SKM-1 (cell line): ENCODE measurements at regions not wholly inside any gene's neighbourhood (a gene's known extent, or its start where the extent isn't known, plus 50 kb on each side); places are given as distances from the start of the nearest gene placed in this dataset.
"Not testable (repeated sequence)": the region's sequence is repeated elsewhere in the genome, so short reads cannot be mapped to it uniquely, and the experiment has no call there.

Experiments
- DNase-seq: peaks from one replicate; lab custom pipeline; 2025; ENCODE audit not compliant: unreplicated experiment; lab: John Stamatoyannopoulos, UW

DNA sequence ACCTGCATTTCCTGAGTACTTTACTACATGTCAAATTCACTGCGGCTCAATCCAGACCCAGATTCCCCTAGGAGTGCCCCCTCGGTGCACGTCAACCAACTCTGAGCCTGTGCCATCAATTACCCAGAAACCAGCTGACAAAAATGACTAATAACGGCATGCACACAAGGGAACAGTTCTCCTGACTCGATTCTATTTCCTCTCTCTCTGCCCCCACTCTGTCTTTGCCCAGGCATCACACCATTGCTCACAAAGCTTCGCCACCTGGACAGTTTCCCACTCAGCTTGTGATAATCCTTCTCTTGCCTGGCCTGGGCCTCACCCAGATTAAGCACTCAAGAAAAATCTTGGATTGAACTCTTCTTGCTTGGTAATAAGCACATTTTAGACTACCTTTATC, 115.3 kb upstream of the NDUFV2 start:
- no peak for DNase-seq

DNA sequence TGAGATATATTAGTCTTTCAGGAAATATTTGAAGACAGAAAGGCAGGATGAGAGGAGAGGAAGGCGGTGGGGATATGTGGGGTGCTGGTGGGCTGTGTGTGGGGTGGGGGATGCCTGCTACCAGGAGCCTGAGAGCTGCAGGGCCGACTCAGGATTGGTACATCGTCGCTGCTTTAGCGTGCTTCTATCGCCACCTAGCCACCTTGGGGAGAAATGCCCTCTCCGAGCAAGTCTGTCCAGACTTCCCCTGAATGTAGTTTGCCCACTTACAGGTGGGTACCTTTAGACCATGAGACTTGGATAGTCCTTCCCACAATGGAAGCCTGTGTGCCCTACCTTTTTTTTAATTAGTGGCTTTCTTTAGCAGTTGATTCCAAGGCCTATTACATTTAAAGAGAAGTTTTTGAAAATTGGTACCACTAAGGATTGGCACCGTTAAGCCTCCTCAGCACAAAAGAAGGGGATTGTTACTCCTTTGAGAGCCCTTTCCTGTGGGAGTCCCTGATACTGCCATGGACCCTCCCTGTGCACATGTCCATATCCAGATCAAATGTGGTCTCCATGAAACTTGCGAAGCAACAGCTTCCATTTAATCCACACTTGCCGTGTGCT, 114.1 kb upstream of the NDUFV2 start:
- peak; percentile 51 for DNase-seq

DNA sequence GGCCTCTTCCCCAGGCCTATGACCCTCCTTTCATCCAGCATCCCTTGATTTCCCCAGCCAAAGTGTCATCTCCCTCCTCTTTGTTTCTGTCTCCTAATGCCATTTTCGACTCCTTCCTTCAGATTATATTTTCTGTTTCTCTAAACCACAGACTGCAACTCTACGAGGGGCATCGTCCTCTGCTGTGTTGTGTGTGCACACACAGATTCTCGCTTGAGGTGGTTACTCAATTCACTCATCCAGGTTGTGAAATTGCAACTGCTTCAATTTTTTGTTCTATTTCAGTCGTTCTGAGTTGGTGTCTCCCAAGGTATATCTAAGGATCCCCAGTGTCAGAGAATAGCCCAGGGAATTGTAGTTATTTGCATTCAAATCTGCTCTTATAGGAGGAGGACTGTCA, 113.5 kb upstream of the NDUFV2 start:
- DNase-seq = peak; percentile 39

DNA sequence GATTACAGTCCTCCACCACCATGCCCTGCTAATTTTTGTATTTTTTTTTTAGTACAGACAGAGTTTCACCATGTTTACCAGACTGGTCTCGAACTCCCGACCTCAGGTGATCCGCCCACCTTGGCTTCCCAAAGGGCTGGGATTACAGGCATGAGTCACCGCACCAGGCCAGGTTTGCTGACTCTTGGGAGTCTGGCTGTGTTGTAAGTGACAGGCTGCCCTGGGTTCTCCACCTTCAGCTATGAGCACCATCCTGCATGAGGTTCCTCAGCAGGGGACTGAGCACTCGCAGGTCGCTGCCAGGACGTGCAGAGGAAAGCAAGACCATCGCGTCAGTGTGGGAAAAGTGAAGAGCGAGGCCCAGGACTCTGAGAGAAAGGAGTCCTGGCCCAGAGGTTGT, 112.6 kb upstream of the NDUFV2 start:
- DNase-seq = no peak

DNA sequence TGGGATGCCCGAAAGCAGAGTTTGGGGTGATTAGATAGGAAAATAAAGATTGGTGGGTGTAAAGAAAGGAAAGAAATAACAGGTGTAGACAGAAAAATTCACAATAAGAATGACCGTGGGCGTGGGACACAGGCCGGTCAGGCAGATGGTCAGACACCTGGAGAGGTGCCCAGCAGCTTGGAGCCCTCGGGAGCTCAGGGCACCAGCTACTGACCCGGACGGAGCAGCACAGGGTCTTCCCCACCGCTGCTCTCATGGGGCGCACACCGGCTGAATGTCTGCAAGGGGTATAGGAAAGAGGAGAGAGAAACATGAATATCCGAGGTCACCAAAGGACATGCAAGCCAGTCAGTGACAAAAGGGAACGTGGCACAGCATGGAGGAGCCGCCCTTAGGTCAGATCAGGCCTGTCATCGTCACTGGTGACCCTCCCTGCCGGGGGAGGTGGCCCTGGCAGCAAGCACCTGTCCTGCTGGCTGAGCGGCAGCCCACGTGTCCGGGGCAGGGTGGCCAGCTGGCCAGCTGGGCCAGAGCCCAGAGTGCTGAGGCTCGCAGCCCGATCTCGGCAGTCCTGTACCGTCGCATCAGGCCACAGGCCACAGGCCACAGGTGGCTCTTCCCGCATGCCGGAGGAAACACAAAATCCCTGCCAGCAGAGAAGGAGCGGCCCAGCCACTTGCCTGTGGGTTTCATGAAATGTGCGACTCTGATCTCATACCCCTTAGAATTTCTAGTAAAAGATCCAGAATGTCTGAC, 112.0 kb upstream of the NDUFV2 start:
- no peak for DNase-seq

DNA sequence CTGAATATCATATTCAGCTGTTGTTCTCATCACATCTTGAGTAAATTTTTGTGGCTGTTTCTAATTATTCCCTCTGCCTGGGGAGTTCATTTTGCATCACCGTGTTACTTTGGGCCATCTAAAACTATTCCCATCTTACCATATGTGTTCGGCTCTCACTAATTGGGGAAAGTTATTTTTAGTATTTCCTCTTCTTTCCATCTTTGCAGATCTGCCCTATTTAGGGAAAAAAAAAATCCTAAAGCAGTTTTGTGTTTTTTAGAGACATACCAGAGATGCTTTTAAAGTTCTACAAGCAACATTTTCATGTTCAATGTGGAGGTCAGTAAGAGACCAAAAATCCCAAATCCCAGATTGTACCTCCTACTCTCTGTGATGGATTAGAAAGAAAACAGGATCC, 111.3 kb upstream of the NDUFV2 start:
- DNase-seq = no peak

DNA sequence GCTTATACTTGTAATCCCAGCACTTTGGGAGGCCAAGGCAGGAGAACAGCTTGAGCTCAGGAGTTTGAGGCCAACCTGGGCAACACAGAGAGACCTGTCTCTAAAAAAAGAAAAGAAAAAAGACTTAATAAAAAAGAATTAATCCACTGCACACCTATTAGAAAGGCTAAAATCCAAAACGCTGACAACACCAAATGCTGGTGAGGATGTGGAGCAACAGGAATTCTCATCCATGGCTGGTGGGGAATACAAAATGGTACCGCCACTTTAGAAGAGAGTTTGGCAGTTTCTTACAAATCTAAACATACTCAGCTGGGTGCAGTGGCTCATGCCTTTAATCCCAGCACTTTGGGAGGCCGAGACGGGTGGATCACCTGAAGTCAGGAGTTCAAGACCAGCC, 110.0 kb upstream of the NDUFV2 start:
- not testable (repeated sequence) for DNase-seq

DNA sequence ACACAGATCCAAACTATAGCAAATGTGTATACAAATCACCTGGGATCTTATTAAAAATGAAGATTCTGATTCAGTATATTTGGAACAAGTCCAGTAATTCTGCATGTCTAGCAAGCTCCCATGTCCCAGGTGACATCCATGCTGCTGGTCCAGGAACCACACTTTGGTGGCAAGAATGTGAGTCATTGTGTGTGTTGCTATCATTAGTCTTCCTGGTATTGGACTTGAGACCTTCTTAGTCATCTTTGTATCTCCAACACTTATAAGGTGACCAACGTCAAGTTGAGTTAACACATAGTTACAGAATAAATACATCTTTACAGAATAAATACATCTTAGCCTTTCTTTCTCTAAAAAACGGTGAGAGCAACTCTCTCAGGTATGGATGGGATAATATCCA, 107.9 kb upstream of the NDUFV2 start:
- no peak for DNase-seq

DNA sequence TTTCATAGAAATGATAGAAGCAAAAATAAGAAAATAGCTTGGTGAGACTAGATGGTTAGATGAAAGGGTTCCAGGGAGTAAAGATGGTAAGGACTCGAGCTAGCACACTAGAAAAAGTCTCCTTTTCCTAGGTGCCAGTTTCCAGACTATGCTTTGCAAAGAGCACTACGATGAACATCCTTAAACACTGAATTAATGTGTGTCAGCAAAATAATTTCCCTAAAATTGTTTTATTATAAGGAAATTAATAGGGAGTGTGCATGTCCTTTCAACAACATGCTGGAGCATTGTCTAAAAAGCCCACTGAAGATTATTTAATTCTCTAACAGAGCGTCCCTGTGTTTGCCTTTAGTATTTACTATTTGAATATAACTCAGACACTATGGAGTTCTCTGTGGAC, 107.4 kb upstream of the NDUFV2 start:
- no peak for DNase-seq

DNA sequence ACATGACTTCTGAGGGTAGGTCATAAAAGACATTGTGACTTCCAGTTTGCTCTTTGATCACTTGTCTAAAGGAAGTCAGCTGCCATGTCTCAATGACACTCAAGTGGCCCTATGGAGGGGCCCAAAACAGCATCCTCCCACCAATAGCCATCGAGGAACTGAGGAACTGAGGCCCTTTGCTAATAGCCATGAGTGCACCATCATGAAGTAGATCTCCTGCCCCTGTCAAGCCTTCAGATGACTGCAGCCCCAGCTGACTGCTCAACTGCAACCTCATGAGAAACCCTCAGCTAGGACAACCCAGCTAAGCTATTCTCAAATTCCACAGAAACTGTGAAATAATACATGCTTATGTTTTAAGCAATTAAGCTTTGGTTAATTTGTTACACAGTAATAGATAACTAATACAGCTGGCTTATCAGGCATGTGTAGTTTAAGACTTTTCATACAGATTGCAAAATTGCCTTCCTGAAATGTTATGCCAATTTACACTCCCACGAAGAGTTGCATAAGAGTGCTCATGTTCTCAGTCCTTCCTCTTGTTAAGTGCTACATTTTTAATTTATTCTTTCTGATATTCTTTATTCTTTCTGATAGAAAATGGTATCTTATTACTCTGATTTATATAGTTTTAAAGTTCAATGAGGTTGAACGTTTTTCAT, 105.6 kb upstream of the NDUFV2 start:
- DNase-seq = peak; percentile 24

DNA sequence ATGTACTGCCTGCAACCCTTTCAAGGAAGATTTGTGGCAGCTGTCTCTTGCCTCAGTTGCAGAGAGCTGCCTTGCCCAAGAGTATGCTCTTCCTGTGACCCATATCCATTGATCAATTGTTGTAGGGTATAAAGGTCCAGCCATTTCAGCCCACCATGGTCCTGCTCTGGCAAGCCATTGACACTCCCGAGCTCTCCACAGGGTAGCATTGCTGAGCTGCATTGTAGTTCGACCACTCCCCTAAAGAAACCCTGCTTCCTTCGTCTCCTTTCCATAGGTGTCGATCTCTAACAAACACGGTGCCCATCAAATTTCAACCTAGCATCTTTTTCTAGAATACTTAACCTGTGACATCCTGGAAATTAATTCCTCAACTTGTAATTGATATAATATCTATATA, 104.9 kb upstream of the NDUFV2 start:
- DNase-seq = no peak

DNA sequence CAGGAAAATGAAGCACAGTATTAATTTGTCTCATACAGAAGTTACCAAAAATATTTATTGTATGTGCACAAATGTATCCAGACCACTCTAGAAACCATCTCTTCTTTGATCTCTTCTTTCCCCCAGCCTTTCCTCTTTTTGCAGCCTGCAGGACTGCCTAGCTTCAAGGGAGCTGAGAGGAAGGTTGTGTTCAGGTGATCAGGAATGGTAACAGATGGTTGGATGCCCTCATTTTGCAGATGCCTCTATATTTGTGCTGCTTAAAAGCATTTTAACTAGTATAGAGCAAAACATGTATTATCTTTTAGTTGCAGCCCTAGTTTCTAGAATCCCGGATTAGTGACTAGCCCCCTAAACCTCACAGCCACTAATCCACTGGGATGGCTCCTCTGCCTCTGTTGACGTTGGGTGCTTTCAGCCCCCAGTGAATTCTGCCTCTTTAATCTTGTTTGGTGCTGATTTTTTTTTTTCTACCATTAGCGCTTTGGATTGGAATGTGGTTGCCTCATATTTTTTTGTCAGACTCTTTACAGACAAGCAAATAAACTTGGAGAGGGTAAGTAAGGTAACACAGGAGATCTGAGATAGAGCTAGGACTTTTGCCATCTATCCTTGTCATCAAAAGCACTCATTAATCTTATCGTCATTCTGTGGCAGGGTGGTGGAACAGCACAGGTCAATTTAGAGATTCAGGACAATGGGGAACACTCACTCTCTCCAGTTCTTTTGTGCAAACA, 103.8 kb upstream of the NDUFV2 start:
- DNase-seq = no peak

DNA sequence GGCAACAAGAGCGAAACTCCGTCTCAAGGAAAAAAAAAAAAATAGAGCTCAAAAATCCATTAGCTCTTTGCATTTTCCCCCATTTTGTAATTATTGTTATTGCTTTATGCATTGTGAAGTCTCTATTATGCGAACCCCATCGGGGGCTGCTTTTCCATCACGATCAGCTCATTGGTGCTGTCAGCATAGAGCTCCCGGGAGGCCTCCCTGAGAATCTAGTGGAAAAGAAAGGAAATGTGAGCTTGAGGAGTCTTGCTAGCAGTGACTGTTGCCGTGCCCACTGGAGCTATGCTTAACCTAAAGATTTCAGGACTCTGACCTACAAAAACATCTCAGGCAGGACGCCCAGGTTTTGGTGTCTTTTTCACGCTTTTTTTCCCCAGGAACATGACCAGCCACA, 102.6 kb upstream of the NDUFV2 start:
- no peak for DNase-seq

DNA sequence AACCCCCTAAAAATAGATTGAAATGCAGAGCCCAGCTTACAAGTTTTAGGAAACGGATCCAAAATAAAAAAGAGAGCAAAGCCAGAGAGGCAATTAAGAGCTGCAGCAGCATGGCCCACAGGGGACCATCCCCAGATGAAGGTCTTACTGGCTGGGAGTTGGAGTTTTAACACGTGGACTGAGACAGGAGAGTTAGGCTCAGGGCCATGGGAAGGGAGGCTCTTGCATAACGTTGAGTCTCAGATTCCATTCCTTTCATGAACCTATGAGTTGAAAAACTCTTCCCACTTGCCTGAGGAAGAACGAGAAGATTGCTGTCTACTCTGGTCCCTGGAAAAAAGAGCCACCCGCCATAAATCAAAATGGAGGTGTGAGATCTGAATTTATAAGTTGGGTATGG, 101.8 kb upstream of the NDUFV2 start:
- no peak for DNase-seq

DNA sequence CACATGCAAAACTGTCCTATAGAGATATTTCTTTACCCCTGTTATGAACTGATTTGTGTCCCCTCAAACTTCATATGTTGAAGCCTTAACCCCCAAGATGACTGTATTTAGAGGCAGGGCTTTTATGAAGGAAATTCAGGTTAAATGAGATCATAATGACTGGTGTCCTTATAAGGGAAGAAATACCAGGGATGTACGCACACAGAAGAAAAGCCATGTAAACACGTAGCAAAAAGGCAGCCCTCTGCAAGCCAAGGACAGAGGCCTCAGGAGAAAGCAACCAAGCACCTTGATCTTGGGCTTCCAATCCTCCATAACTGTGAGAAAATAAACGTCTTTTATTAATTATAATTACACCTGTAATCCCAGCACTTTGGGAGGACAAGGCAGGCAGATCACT, 101.3 kb upstream of the NDUFV2 start:
- DNase-seq = no peak

DNA sequence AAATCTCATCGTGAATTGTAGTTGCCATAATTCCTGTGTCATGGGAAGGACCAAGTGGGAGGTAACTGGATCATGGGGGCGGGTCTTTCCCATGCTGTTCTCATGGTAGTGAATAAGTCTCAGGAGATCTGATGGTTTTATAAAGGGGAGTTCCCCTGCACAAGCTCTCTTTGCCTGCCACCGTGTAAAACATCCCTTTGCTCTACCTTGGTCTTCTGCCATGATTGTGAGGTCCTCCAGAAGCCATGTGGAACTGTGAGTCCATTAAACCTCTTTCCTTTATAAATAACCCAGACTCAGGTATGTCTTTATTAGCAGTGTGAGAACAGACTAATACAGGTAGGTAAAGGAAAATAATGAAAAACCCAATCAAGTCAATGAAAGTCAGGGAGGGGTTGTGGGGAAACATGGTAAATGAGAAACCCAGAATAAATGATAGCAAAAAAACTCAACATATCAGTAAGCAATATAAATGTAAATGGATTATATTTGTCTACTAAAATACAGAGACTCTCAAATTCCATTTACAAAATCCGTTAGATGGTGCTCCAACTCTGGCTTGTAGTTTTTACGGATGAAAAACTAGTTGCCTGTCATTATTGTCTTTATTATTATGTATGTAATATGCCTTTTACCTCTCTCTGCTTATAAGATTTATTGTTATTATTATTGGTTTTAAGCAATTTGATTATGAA, 98.9 kb upstream of the NDUFV2 start:
- DNase-seq = no peak

DNA sequence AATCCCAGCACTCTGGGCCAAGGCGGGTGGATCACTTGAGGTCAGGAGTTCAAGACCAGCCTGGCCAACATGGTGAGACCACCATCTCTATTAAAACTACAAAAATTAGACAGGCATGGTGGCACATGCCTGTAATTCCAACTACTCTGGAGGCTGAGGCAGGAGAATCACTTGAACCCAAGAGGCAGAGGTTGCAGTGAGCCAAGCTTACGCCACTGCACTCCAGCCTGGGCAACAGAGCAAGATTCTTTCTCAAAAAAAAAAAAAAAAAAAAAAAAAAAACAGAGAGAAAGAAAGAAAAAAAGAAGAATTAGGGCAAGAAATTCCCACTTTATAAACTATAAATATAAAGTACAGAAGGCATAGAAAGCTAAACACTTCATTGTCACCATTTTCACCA, 98.2 kb upstream of the NDUFV2 start:
- DNase-seq = not testable (repeated sequence)

DNA sequence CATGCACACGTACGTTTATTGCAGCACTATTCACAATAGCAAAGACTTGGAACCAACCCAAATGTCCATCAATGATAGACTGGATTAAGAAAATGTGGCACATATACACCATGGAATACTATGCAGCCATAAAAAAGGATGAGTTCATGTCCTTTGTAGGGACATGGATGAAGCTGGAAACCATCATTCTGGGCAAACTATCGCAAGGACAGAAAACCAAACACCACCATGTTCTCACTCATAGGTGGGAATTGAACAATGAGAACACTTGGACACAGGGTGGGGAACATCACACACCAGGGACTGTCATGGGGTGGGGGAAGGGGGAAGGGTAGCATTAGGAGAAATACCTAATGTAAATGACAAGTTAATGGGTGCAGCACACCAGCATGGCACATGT, 94.8 kb upstream of the NDUFV2 start:
- DNase-seq = not testable (repeated sequence)

DNA sequence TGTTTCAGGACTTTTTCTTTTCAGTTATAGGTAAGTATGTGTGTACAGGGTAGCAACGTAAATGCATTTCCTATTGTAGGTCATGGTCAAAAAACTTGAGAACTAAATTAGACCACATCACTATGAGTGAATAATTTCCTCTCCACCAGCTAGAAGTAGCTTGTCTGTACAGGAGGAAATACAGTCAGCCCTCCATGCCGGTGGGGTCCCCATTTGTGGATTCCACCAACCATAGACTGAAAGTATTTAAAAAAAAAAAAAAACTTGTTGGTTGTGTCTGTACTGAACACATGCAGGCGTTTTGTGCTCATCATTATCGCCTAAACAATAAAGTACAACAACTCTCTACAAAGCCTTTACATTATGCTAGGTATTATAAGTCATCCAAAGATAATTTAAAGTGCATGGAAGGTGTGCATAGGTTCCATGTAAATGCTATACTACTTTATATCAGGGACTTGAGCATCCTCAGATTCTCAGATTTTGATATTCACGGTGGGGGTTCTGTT, 94.2 kb upstream of the NDUFV2 start:
- no peak for DNase-seq

DNA sequence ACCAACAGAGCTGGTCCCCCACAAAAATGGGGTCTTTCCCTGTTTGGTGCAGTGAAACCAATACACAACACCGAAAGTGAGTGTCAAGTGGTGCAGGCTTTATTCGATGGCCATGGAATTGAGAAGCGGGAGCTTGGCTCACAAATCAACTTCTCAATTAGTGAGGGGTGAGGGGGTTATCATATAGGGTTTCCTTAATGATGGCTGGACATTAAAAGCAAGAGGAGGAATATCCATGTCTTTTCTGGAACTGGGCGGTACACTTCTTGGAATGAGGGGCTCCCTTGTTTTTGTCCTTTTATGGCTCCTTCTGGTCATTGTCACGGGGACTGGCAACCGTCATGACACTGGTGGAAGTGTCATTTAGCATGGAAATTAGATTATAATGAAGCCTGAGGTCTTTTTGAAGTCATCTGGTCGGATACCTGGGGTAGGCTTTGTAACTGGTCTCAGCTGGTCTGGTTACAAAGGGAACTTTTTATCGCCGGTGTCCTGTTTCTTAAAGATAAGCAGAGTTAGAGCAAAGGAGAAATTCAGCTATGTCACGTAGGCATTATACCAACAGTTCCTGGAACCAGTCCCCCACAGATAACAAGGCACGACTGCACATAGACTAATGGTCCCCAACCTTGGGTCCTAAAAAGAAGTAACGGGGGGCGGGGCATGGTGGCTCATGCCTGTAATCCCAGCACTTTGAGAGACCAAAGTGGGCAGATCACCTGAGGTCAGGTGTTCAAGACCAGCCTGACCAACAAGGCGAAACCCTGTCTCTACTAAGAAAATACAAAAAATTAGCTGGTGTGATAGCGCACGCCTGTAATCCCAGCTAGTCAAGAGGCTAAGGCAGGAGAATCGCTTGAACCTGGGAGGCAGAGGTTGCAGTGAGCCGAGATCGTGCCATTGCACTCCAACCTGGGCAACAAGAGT, 93.5 kb upstream of the NDUFV2 start:
- no peak for DNase-seq
